NCI-H1092 (cell line): ENCODE measurements at regions not wholly inside any gene's neighbourhood (a gene's known extent, or its start where the extent isn't known, plus 50 kb on each side); places are given as distances from the start of the nearest gene placed in this dataset.

ENCODE experiments used
- DNase-seq: peaks from one replicate; lab custom pipeline; 2025; lab: John Stamatoyannopoulos, UW

DNA sequence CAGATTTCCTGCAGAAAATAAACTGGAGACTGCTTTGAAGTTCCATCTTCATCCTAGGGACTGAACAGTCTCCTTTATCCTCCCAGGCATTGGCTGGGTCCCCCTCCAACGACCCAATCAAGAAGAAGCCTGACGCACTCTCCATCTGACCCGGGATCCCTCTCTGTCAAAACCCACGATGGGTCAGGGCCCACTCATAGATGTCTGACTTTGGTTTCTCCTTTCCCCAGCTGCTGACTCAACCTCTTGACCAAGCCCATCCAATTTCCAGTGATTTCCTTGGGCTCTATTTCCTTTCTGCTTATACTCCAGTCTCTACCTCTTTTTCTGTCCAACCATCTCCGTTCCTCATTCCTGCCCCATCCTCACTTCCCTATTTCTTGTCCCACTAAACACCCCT is 189.7 kb downstream of the MIAT start:
- DNase-seq, result no peak

DNA sequence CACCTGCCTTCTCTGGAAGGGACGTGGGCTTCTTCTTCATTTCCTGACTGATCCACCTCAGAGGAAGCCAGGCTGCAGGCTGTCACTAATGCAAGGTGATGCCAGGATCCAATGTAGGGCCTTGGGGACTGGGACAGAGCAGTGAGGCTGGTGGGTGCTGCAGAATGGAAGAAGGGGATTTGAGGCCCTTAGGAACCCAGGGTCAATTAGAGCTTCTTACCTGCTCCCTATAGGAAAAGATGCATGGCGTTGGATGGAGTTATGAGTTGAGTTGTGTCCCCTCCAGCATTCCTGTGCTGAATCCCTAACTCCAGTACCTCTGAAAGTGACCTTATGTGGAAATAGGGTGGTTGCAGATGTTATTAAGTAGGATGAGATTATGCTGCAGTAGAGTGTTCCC is 190.4 kb downstream of the MIAT start:
- DNase-seq, result no peak

DNA sequence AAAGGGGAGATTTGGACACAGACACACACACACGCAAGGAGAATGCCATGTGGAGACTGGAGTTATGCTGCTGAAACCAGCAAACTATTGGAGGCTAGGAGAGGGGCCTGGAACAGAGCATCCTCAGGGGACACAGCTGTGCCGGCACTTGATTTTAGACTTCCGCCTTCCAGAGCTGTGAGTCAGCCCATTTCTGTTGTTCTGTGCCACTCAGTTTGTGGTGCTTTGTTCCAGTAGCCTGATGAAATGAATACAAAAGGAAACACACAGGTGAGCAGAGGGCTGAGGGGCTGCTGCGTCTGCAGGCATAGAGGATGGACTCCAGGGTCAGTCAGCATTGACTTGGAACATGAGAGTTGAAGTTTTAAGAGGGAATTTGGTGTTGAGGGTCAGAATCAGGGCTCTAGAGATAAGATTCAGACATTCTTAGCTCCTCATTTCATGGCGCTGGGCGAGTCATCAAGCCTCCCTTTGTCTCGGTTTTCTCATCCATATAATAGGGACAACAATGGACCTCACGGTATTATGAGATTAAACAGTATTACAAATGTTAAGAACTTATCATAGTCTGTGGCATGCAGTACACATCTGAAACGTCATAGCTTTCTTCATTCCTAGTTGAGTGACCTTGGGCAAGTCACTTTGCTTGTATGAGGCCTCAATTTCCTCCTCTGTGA is 191.0 kb downstream of the MIAT start:
- DNase-seq, result no peak

DNA sequence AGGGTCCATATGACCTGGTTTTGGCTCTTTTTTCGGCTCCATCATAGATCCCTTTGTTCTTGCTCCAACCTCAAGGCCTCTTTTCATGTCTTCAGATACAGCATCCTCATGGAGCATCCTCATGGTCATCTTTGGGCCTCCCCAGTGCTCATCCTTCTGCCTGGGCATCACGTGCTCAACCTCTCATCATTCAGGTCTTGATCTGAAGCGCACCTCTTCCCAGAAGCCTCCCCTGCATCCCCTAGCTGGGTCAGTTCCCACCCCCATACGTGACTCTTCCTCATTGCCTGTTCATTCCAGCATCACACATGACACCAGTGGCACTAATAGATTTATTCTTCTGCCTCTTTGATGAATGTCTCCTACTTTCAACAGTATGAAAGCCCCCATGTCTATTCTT is 192.2 kb downstream of the MIAT start:
- DNase-seq, result no peak

DNA sequence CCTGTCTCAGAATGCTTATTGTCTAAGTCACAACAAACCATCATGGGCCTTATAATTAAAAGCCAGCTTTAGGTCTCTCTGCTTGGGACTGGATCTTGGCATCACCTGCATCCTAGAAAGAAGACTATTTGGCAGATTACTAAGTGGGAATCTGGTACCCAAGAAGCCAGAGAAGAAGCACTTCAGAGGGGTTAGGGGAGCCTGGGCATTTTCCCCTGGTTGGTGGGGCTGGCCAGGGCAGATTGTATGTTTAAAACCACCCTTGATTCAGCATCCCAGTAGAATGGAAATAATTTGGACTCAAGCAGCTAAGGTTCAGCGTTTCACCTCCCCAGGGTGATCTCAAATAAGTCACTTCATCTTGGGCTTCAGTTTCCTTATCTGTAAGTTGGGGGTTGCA is 193.7 kb downstream of the MIAT start:
- no peak for DNase-seq

DNA sequence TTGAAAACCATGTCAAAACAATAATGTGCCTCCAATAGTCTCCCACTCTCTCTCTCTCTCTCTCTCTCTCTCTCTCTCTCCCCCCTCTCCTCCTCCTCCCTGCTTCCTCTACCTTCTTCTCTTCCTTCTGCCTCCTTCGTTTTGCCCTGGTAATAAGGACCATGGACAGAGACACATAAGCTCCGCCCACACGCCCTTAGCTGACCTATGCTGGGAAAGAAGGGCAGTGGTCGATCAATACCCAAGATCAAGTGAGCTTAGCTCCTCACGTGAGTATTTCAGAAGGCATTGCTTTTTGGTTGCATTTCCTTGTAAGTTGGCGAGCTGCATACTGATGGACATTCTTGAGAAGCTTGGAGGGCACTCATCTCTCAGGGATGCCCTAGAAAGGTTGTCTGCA is 194.8 kb downstream of the MIAT start:
- no peak for DNase-seq

DNA sequence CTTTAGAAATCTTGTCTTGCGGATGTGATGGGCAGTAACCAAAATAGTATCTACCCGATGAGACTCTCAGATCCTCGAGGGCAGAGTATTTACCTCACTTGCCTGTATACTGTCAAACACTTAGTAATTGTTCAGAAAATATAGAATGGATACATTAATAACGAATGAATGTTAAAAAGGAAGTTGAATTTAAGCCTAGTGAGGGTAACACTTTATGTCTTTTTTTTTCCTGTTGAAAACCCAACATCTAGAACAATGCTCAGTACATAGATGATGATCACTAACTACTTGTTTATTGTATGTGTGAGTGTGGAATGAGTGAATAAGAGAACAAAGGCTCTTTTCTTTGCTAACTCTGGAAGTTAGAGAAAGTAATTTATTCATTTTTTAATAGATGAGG is 195.7 kb downstream of the MIAT start:
- no peak for DNase-seq

DNA sequence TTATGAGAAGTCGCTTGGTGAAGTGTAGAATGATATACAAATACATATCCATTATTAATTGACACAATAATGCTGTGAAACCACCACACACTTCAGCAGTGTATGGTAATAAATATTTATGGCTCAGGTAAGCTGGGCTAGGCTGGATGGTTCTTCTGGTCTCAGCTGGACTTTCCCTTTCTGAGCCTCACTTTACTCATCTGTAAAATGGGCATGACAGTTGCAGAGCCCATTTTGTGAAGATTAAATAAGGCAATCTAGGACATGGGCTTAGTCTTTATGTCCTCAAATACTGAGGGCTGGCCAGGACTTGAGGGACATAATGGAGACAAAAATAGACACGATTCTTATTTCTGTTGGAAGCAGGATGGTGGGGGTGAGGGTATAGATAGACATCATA is 196.1 kb downstream of the MIAT start:
- no peak for DNase-seq

DNA sequence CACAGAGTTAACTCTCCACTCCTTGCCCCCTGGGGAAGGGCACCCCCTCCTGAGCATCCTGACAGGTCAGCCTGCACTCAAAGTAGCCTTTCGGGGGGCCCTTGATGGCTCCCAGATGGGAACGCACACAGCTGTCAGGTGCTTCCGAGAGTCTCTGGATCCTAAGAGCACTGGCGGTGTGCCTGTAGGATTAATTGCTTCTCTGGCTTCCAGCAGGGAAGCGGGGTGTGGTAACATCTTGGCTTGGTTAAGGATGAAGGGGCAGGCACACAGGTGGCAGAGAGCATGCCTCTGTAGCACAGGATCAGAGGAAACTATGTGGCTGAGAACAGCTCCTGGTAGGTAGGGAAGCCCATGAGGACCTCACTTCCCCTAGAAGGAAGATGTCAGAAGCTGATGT is 199.8 kb downstream of the MIAT start:
- no peak for DNase-seq

DNA sequence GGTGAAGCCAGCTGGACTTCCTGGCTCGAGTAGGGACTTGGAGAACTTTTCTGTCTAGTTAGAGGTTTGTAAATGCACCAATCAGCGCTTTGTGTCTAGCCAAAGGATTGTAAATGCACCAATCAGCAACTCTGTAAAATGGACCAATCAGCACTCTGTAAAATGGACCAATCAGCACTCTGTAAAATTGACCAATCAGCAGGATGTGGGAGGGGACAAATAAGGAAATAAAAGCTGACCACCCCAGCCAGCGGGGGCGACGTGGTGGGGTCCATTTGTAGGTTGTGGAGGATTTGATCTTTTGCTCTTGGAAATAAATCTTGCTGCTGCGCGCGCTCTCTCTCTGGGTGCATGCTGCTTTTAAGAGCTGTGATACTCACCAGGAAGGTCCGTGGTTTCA is 202.9 kb downstream of the MIAT start:
- DNase-seq, result no peak

DNA sequence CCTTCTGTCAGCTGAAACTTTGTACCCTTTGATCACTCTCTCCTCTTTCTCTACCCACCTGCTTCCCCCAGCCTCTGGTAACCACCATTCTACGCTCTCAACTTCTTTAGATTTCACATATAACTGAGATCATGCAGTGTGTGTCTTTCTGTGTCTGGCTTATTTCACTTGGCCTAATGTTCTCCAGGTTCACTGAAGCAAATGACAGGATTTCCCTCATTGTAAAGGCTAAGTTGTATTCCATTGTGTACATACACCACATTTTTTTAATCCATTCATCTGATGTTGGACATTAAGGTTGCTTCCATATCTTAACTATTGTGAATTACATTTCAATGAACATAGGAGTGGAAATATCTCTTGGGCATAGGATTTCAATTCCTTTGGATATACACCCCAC is 207.6 kb downstream of the MIAT start:
- DNase-seq, result no peak

DNA sequence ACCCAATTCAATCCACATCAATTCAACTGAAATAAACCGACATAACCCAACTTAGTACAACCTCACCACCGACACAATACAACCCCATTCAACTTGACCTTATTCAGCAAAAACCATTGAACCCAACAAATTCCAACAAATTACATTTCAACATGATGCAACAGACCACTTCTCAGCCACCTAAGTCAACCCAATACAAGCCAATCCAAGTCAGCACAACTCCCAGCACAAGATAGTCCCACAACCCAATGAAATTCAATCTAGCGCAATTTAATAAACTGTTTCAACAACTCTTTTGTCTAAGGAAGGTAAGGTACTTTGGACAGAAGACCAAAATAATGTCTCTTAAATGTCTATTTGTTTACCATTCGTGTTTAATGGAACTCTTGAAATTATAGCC is 226.0 kb downstream of the MIAT start:
- DNase-seq, result no peak

DNA sequence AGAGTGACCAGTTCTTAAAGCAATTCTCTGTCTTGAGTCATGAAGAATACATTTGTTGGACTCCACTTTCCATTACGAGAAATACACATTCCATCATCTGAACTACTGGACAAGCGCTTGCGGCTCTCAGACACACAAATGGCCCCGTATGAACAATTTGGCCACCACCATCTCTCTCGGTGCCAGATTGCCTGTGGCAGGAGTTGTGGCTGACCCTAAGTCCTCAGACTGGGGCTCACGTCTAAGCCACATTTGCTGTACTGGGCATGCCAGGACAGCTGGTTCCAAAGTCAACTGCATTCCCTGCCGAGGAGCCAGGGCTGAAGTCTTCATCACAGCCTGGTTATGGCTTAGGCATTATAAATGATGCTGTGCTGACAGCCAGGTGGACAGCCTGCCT is 227.5 kb downstream of the MIAT start:
- no peak for DNase-seq

DNA sequence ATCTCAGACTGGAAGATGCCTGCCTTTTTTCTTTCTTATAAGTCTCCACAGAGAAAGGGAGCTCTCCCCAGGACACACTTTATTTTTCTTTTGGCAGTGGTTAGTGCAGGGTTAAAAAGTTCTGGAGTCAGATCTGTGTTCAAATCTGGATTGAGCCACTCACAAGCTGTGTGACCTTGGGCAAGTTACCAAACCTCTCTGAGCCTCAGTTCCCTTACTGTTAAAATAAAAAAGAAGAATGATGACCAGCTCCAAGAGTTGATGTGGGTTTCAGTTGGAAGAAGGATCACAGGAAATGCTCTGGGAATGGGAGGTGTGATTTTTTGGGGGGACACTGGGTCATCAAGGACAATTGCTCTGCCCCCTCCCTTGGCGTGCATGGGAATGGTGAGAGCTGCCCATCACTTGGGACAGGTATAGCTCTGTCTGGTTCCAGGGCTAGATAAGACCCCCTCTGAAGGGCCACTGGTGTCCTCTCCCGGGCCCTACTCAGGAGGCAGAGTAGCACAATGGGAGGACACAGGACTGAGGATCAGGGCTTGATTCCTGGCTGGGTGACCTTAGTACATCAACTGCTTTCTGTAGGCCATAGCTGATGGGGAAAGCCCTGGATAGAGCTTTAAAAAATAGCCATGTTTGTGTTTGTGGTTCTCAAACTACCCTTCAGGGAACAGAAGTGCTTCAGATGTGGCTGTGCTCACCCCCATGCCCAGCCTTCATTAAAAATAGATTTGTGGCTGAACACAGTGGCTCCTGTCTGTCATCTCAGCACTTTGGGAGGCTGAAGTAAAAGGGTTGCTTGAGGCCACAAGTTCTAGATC is 228.3 kb downstream of the MIAT start:
- no peak for DNase-seq

DNA sequence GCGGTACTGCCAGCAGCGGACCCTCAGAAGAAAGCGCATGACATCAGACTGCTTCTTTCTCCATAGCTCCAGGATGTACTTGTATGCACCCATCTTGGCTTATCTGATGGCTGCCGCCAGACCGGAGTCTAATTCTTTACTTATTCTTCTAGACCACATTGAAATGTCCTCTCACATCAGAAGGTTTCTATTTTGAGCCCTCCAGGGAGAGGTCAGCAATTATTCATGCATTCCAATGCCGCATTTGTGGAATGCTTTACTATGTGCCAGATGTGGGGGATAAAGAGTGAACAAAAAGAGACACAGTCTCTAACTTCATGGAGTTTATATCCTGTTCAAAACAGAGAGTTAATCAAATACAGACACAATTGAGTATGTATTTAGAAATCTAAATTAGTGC is 230.1 kb downstream of the MIAT start:
- no peak for DNase-seq

DNA sequence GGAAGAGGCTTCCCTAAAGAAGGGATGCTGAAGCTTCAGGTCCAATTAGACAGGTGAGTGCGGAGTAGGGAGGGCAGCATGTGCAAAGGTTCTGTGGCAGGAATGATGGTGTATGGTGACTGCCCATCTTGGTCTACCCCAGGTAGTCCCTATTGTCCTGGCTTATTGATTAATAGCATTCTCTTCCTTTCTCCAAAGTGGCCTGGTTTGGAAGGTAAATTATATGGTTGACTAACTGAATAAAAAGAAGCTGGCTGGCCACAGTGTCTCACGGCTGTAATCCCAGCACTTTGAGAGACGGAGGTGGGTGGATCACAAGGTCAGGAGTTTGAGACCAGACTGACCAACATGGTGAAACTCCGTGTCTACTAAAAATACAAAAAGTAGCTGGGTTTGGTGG is 230.5 kb downstream of the MIAT start:
- no peak for DNase-seq

DNA sequence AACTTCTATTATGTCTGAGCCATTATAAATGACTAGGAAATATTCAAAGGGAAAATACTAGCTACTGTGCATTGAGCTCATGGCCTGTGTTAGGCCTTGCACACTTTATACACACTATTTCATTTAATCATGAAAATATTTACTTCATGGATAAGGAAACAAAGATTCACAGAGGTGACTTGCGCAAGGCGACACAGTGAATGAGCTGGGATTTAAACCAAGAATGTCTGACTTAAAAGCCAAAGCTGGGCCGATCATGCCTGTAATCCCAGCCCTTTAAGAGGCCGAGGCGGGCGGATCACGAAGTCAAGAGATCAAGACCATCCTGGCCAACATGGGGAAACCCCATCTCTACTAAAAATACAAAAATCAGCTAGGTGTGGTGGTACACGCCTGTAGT is 231.5 kb downstream of the MIAT start:
- DNase-seq, result no peak

DNA sequence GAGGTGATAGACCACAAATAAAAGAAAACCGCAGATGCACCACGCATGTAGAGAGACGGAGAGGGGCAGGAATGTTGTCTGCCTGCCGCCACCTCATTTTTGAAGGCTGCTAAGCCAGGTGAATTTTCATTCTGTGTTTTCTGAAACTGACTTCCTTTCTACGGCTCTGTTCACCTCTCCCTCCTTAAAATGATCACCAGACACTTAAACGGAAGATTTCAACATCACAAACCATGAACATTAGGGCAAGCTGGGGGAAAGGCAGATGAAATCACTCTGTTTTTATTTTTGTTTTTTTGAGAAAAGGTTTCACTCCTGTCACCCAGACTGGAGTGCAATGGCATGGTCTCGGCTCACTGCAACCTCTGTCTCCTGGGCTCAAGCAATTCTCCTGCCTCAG is 232.4 kb downstream of the MIAT start:
- no peak for DNase-seq

DNA sequence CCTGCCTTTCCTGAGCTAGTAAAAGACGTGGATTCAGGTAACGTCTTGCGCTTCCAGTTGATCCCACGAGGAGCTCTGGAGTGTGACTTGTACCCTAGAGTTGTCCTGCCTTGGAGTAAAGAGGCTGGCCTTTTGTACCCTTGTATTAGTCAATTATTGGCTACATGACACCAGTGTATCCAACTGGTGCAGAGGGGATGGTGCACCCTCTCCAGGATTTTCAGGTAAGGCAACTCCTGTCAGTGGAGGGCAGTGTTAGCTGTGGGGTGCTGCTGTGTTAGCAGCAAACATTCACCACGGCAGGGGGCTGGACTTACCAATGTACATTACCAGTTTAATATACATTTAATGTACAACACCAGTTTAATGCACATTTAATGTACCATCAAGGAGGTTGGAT is 233.5 kb downstream of the MIAT start:
- DNase-seq, result no peak

DNA sequence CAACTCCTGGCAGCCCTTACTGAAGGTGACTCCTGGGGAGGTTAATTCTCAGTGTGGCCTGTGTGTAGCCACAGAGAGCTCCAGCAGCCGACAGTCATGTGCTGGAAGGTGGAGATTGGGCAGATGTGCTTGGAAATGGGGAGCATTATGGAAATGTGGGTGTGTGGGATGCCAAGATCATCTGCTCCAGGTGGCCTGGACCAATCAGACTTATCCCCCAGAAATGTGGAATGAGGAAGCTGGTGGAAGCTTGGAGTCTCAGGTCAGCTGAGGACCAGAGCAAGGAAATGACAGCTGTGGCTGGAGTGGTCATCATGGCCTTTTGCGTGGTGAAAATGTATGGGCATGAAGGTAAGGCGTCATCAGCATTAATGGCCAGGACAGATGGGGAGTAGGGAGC is 234.0 kb downstream of the MIAT start:
- DNase-seq, result no peak

DNA sequence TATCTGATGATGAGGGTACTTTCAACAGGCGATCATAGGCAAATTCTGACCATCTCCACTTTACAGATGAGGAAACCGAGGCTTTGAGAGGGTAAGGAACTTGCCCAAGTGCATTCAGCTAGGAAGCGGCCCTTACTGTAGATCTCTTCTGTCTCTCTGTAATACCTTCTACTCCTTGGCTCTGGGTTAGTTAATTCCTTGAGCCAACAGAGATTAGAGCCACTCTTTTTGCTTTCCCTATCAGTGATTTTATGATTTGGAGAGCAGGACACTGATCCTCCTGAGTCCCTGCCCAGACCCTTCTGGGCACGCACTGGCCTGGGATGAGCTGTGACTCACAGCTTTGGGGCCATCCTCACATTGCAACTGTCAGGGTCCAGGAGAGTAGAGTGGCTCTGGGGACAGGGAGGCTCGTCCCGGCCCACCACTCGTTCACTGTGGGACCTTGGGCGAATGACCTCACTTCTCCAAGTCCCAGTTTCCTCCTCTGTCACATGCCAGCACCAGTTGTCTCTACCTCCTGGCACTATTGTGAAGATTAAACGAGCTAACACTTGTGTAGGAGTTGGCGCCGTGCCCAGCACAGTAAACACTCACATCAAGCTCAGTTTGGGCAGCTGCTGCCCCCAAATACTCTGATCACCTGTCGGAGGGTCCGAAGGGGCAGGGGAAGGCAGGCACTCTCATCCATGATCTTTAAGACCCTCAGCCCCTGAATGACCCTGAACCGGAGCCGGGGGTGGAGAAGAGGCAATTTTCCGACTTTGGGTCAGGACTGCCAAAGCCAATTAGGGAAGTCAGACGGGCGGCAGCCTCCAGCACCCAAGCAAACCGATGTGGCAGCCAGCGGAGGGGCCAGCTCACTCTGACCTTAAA is 235.0 kb downstream of the MIAT start:
- peak; percentile 93 for DNase-seq

DNA sequence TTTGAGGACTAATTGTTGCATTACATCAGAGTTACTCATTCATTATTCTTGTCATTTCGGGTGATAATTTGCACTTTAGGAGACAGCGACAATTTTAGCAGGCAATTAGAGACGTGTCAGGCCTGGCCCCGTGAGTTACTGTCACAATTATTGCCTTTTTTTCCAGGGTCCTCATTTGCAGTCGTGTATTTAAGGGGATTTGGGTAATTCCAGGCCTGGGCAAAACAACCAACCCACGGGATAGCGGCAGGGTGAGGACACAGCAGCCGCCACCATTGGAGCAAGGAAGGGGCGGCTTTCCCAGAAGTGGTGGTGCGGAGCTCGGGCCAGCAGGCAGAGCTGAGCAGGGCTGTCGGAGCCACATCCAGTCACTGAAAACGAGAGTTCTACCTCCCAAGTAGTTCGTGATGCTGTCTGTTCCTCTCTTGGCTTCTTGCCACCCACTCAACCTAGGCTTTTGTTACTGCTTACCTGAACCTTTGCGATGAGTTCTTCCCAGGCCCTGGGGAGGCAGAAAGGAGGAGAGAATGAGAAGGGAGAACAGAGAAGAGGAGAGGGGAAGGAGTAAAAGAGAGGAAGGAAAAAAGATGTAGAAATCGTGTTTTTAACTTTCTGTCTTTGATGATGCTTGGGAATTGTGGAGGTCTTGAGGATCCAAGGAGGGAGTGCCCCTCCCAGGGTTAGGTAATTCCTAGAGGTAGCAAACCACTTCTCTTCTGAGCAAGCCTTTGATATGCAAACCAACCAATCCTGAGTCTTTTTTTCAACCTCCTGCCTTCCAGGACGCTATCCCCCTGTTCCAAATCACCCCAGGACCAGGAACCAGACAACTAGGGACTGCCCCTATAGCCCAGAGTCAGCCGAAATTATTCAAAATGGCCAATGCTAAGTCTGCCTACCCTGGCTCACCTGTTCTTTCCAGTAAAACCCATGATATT is 236.1 kb downstream of the MIAT start:
- DNase-seq, result peak; percentile 43
